Caco-2 (cell line): ENCODE measurements at regions not wholly inside any gene's neighbourhood (a gene's known extent, or its start where the extent isn't known, plus 50 kb on each side); places are given as distances from the start of the nearest gene placed in this dataset.
"Not testable (repeated sequence)": the region's sequence is repeated elsewhere in the genome, so short reads cannot be mapped to it uniquely, and the experiment has no call there.

ENCODE experiments used
- BruUV-seq: library from RNA; stranded (reverse); fragments of 400-500 nt; replicated peaks from 2 replicates; lab custom pipeline; 2021; lab: Mats Ljungman, UMichigan
- CTCF ChIA-PET: fragments of 300-600 bp; sonication (Branson Sonifier 250); formaldehyde crosslinking; loops from one replicate; lab custom pipeline; 2022; ENCODE audit warnings: antibody characterized with exemption; lab: Charles Lee
- POLR2A ChIA-PET: fragments of 300-600 bp; sonication (Branson Sonifier 250); formaldehyde crosslinking; loops from one replicate; lab custom pipeline; 2022; ENCODE audit warnings: antibody characterized with exemption; lab: Charles Lee
- DNase-seq, 2 experiments: peaks; one replicate each; pipeline versions ENCODE4 v3.0.0 to v3.0.0-alpha.2; 2020 to 2022
- H3K27me3 ChIP-seq: replicated peaks from 2 replicates; pipeline ENCODE4 v1.6.0; 2011; ENCODE audit warnings: low read length; ENCODE audit not compliant: control insufficient read depth, insufficient read depth
- H3K36me3 ChIP-seq: 2 replicates; pipeline ENCODE4 v1.5.1; 2011; ENCODE audit warnings: low read length; ENCODE audit not compliant: control insufficient read depth, insufficient read depth
- H3K4me1 ChIP-seq: fragments of 250-450 bp; sonication (Bioruptor Pico); 2 replicates; pipeline ENCODE4 v1.5.1; 2020; ENCODE audit warnings: mild to moderate bottlenecking
- H3K4me3 ChIP-seq: 2 replicates; pipeline ENCODE4 v1.5.1; 2011; ENCODE audit warnings: low read depth, mild to moderate bottlenecking, control low read depth, low read length
- H3K9me3 ChIP-seq: fragments of 250-450 bp; sonication (Bioruptor Pico); 2 replicates; pipeline ENCODE4 v1.5.1; 2020; ENCODE audit warnings: mild to moderate bottlenecking, moderate library complexity
- H3K27ac Mint-ChIP-seq: one replicate; pipeline ENCODE4 v1.8.0; 2022; ENCODE audit warnings: mixed read lengths; ENCODE audit not compliant: unreplicated experiment
- H3K27me3 Mint-ChIP-seq: one replicate; pipeline ENCODE4 v1.8.0; 2022; ENCODE audit warnings: mixed read lengths; ENCODE audit not compliant: insufficient read depth, unreplicated experiment
- H3K36me3 Mint-ChIP-seq: one replicate; pipeline ENCODE4 v1.8.0; 2022; ENCODE audit warnings: mild to moderate bottlenecking, mixed read lengths; ENCODE audit not compliant: insufficient read depth, unreplicated experiment
- H3K4me1 Mint-ChIP-seq: one replicate; pipeline ENCODE4 v1.8.0; 2022; ENCODE audit warnings: low read depth, mixed read lengths; ENCODE audit not compliant: unreplicated experiment
- H3K4me3 Mint-ChIP-seq: one replicate; pipeline ENCODE4 v1.8.0; 2022; ENCODE audit warnings: mild to moderate bottlenecking, moderate library complexity, mixed read lengths; ENCODE audit not compliant: unreplicated experiment
- H3K9me3 Mint-ChIP-seq: one replicate; pipeline ENCODE4 v1.8.0; 2022; ENCODE audit warnings: mixed read lengths; ENCODE audit not compliant: unreplicated experiment
- intact Hi-C: fragments of 100-400 bp; cut with micrococcal nuclease; formaldehyde crosslinking; loops from one replicate; pipeline ENCODE4 v1.10.0; 2022; ENCODE audit not compliant: unreplicated experiment
- TF ChIP-seq, protein P1 (sequence below), 2 experiments: fragments of 200-600 bp in 1 of 2; IDR thresholded peaks; 1 replicate in 1 of 2; 2 replicates in 1 of 2; pipeline versions ENCODE4 v1.5.1 to v1.8.0; 2011 to 2022; ENCODE audit warnings: antibody characterized with exemption in 1 of 2, control low read depth in 1 of 2, inconsistent platforms in 1 of 2, low read depth in 1 of 2, low read length in 1 of 2, mild to moderate bottlenecking in 1 of 2, moderate library complexity in 1 of 2; ENCODE audit not compliant: insufficient read depth in 1 of 2, severe bottlenecking in 1 of 2, unreplicated experiment in 1 of 2

DNA sequence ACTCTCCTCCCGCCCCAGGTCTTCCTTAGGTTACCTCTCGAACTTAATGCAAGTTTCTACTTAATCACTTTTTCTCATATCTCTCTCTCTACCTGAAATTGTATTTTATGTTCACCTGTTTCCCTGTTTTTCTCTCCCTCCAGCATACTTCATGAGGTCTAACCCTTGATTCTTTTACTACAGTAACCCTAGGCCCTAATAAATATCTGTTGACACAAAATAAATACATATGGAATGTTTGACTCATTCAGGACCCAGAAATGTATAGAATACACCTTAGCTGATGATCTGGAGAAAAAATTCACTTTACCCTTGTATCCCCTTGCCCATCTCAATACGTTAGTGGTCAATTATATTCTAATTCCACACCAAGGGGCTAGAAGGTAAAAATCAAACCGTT lies 250.9 kb upstream of the PTGER4 start:
- H3K27me3 ChIP-seq: no peaks in the 10 kb centered on the region
- no peak overlapping the region for H3K27ac Mint-ChIP-seq
- no peaks in the 10 kb centered on the region for H3K36me3 ChIP-seq
- BruUV-seq: no TSS peak
- ChIA-PET CTCF (no interaction called here), POLR2A (no interaction called here)
- no peaks in the 10 kb centered on the region for H3K4me1 Mint-ChIP-seq
- intact Hi-C loops: no loop called here
- no peaks in the 10 kb centered on the region for H3K27me3 Mint-ChIP-seq
- H3K36me3 Mint-ChIP-seq: no peaks in the 10 kb centered on the region
- DNase-seq: no peak
- H3K9me3 Mint-ChIP-seq: peaks cover 13% of the 10 kb centered on the region
- H3K4me3 Mint-ChIP-seq: no peak overlapping the region
- no peak overlapping the region for H3K4me3 ChIP-seq
- TF ChIP-seq, protein P1, sequence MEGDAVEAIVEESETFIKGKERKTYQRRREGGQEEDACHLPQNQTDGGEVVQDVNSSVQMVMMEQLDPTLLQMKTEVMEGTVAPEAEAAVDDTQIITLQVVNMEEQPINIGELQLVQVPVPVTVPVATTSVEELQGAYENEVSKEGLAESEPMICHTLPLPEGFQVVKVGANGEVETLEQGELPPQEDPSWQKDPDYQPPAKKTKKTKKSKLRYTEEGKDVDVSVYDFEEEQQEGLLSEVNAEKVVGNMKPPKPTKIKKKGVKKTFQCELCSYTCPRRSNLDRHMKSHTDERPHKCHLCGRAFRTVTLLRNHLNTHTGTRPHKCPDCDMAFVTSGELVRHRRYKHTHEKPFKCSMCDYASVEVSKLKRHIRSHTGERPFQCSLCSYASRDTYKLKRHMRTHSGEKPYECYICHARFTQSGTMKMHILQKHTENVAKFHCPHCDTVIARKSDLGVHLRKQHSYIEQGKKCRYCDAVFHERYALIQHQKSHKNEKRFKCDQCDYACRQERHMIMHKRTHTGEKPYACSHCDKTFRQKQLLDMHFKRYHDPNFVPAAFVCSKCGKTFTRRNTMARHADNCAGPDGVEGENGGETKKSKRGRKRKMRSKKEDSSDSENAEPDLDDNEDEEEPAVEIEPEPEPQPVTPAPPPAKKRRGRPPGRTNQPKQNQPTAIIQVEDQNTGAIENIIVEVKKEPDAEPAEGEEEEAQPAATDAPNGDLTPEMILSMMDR (IDR thresholded peaks at IDR 0.05; ENCODE audit: insufficient read depth in 1 of 2, low read depth in 1 of 2, low read length in 1 of 2, severe bottlenecking in 1 of 2, unreplicated experiment in 1 of 2): no peak
- no peaks in the 10 kb centered on the region for H3K9me3 ChIP-seq
- H3K4me1 ChIP-seq: no peaks in the 10 kb centered on the region

DNA sequence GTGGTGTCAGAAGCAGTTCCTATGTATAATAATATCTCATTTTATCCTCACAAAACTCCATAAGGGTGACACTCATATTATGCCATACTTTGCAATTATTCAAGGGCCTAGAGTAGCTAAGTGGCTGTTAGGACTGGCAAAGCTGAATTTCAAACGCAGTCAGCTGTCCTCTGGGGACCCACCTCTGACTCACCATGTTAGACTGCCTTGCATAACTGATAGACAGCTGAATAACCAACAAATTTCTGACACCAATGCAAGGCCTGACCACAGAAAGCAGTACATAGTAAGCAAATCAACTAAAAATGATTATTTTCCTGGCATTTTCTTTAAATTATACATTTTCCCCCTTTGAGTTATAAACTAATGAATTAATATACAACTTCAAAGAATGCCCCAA lies 251.6 kb upstream of the PTGER4 start:
- intact Hi-C loops: no loop called here
- BruUV-seq: no TSS peak
- Mint-ChIP-seq H3K27me3 (no peaks in the 10 kb centered on the region), H3K4me3 (no peak overlapping the region), H3K27ac (no peak overlapping the region), H3K4me1 (no peaks in the 10 kb centered on the region), H3K9me3 (peaks cover 13% of the 10 kb centered on the region), H3K36me3 (no peaks in the 10 kb centered on the region)
- Histone ChIP-seq H3K4me1 (no peaks in the 10 kb centered on the region), H3K4me3 (no peak overlapping the region), H3K27me3 (no peaks in the 10 kb centered on the region), H3K36me3 (no peaks in the 10 kb centered on the region), H3K9me3 (no peaks in the 10 kb centered on the region)
- DNase-seq: no peak
- TF ChIP-seq, protein P1 (IDR thresholded peaks at IDR 0.05; ENCODE audit: insufficient read depth in 1 of 2, low read depth in 1 of 2, low read length in 1 of 2, severe bottlenecking in 1 of 2, unreplicated experiment in 1 of 2): no peak
- ChIA-PET CTCF (no interaction called here), POLR2A (no interaction called here)

DNA sequence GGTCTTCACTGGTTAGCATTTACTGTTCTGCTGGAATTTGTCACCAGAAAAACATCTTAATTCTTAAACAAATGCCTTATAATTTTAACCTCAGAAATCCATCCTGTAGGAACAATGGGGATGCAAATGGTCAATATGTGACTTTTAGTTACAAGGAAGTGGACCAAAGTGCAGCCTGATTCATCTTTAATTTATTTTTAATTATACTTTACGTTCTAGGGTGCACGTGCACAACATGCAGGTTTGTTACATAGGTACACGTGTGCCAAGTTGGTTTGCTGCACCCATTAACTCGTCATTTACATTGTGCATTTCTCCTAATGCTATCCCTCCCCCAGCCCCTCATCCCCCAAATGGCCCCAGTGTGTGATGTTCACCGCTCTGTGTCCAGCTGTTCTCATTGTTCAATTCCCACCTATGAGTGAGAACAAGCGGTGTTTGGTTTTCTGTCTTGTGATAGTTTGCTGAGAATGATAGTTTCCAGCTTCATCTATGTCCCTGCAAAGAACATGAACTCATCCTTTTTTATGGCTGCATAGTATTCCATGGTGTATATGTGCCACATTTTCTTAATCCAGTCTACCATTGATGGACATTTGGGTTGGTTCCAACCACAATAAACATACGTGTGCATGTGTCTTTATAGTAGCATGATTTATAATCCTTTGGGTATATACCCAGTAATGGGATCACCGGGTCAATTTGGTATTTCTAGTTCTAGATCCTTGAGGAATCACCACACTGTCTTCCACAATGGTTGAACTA lies 262.5 kb upstream of the PTGER4 start:
- CTCF ChIA-PET, H3K4me3 ChIP-seq, H3K36me3 Mint-ChIP-seq: not testable (repeated sequence)

More for the DNA sequence above, 262.5 kb upstream of the PTGER4 start:
- H3K9me3 ChIP-seq, H3K27me3 ChIP-seq, H3K27ac Mint-ChIP-seq, H3K4me1 ChIP-seq, BruUV-seq, POLR2A ChIA-PET, H3K36me3 ChIP-seq, intact Hi-C loops, H3K27me3 Mint-ChIP-seq, H3K4me3 Mint-ChIP-seq, DNase-seq, H3K4me1 Mint-ChIP-seq: not testable (repeated sequence)
- peaks cover 21% of the 10 kb centered on the region for H3K9me3 Mint-ChIP-seq
